ENCODE measurements at regions not wholly inside any gene's neighbourhood (a gene's known extent, or its start where the extent isn't known, plus 50 kb on each side); places are given as distances from the start of the nearest gene placed in this dataset.

DNA sequence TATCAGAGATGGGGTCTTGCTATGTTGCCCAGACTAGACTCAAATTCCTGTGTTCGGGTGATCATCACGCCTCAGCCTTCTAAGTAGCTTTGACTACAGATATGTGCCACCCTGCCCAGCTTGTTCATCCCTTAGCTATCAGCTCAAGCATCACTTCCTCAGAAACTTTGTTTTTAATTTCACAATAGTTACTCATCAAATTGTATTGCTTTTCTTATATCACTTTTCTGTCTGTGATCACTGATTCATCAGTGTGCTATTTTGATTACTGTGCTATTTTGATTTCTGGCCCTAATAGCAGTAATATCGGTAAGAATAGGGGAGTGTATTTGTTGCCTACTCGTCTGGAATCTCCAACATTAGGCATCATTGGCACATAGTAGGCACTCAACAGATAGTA, 878.6 kb upstream of the PCDH20 start:
- ChIA-PET POLR2A (no interaction called here), CTCF (no interaction called here)
- Histone ChIP-seq H3K27me3 (ENCODE audit: control insufficient read depth in 1 of 2, insufficient read depth in 2 of 2, low read length in 2 of 2) (no peaks in the 10 kb centered on the region), H3K4me1 (ENCODE audit: insufficient read depth, low read length) (no peaks in the 10 kb centered on the region), H3K27ac (ENCODE audit: low read depth in 1 of 2, low read length in 2 of 2) (no peak overlapping the region), H3K4me3 (ENCODE audit: low read length) (no peak overlapping the region), H3K9me3 (ENCODE audit: control insufficient read depth in 1 of 2, insufficient read depth in 1 of 2, low read length in 2 of 2) (no peaks in the 10 kb centered on the region), H3K36me3 (ENCODE audit: insufficient read depth, low read length) (no peaks in the 10 kb centered on the region)
- TF ChIP-seq, protein P1, sequence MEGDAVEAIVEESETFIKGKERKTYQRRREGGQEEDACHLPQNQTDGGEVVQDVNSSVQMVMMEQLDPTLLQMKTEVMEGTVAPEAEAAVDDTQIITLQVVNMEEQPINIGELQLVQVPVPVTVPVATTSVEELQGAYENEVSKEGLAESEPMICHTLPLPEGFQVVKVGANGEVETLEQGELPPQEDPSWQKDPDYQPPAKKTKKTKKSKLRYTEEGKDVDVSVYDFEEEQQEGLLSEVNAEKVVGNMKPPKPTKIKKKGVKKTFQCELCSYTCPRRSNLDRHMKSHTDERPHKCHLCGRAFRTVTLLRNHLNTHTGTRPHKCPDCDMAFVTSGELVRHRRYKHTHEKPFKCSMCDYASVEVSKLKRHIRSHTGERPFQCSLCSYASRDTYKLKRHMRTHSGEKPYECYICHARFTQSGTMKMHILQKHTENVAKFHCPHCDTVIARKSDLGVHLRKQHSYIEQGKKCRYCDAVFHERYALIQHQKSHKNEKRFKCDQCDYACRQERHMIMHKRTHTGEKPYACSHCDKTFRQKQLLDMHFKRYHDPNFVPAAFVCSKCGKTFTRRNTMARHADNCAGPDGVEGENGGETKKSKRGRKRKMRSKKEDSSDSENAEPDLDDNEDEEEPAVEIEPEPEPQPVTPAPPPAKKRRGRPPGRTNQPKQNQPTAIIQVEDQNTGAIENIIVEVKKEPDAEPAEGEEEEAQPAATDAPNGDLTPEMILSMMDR (IDR thresholded peaks at IDR 0.05): no peak
- no peak overlapping the region for H3K4me3 Mint-ChIP-seq
- ATAC-seq (ENCODE audit: poor library complexity): no peak
- intact Hi-C loops (cut with DNase I, micrococcal nuclease): no loop called here
- H3K27me3 Mint-ChIP-seq: no peaks in the 10 kb centered on the region
- H3K27ac Mint-ChIP-seq: no peak overlapping the region
- no peaks in the 10 kb centered on the region for H3K4me1 Mint-ChIP-seq (ENCODE audit: low read depth)
- no peak for DNase-seq
- H3K36me3 Mint-ChIP-seq (ENCODE audit: low read depth): no peaks in the 10 kb centered on the region
- H3K9me3 Mint-ChIP-seq: peaks cover 2% of the 10 kb centered on the region

DNA sequence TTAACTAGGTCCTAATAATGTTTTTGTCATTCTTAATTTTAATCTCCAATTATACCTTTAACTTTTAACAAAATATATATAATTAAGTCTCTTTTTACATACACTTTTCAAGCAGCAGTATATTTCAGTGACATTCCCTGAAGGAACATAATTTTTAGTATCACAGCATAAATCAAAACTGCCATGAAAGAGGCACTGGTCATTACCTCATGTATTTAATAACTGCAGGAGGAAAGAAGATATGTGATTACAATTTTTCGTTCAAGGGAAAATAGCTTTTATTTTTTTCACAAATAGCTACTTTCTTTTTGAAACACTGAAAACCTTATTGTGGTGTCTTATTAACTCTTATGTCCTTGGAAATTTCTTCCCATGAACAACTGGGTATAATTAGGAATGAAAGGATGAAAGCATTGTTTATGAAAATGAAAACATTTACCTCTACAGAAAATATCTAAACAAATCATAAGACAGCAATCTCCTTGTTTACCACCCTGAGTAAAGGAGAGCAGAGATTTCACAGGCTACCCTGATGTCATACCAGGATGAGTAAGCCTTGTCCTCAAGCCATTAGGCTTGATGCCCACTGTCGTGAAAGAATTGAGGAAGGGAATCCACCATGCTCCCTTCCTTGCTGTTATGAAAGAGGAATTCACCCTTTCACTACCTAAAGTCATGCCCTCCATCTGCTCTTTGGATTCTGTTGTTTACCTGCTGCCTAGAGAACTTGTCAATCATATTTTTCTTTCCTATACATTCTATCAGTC, 877.2 kb upstream of the PCDH20 start:
- CTCF ChIA-PET: no interaction called here
- Histone ChIP-seq H3K9me3 (ENCODE audit: control insufficient read depth in 1 of 2, insufficient read depth in 1 of 2, low read length in 2 of 2) (no peaks in the 10 kb centered on the region), H3K36me3 (ENCODE audit: insufficient read depth, low read length) (no peaks in the 10 kb centered on the region), H3K27me3 (ENCODE audit: control insufficient read depth in 1 of 2, insufficient read depth in 2 of 2, low read length in 2 of 2) (no peaks in the 10 kb centered on the region), H3K4me3 (ENCODE audit: low read length) (no peak overlapping the region), H3K27ac (ENCODE audit: low read depth in 1 of 2, low read length in 2 of 2) (no peak overlapping the region), H3K4me1 (ENCODE audit: insufficient read depth, low read length) (no peaks in the 10 kb centered on the region)
- Mint-ChIP-seq H3K27me3 (no peaks in the 10 kb centered on the region), H3K36me3 (ENCODE audit: low read depth) (no peaks in the 10 kb centered on the region), H3K9me3 (peaks cover 3% of the 10 kb centered on the region), H3K4me3 (no peak overlapping the region), H3K27ac (no peak overlapping the region), H3K4me1 (ENCODE audit: low read depth) (no peaks in the 10 kb centered on the region)
- ATAC-seq (ENCODE audit: poor library complexity) (no peak), DNase-seq (no peak)
- POLR2A ChIA-PET: no interaction called here
- intact Hi-C loops (cut with DNase I, micrococcal nuclease): no loop called here
- TF ChIP-seq, protein P1 (IDR thresholded peaks at IDR 0.05): no peak

DNA sequence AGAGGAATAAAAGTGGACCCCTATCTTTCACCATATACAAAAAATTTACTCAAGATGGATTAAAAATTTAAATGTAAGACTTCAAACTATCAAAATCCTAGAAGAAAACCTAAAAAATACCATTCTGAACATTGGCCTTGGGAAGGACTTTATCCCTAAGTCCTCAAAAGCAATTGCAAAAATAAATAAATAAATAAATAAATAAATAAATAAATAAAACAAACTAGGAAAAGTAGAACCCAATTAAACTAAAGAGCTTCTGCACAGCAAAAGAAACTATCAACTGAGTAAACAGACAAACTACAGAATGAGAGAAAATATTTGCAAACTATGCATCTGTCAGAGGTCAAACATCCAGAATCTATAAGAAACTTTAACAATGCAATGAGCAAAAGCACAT, 874.9 kb upstream of the PCDH20 start:
- TF ChIP-seq, protein P1 (IDR thresholded peaks at IDR 0.05): no peak
- intact Hi-C loops (cut with DNase I, micrococcal nuclease): no loop called here

More for the DNA sequence above, 874.9 kb upstream of the PCDH20 start:
- no peaks in the 10 kb centered on the region for H3K27me3 ChIP-seq (ENCODE audit: control insufficient read depth in 1 of 2, insufficient read depth in 2 of 2, low read length in 2 of 2)
- Mint-ChIP-seq H3K27me3 (no peaks in the 10 kb centered on the region), H3K4me3 (no peak overlapping the region), H3K27ac (no peak overlapping the region), H3K4me1 (ENCODE audit: low read depth) (no peaks in the 10 kb centered on the region), H3K36me3 (ENCODE audit: low read depth) (no peaks in the 10 kb centered on the region), H3K9me3 (peaks cover 7% of the 10 kb centered on the region)
- ChIA-PET POLR2A (no interaction called here), CTCF (no interaction called here)
- H3K4me3 ChIP-seq (ENCODE audit: low read length): no peak overlapping the region
- H3K9me3 ChIP-seq (ENCODE audit: control insufficient read depth in 1 of 2, insufficient read depth in 1 of 2, low read length in 2 of 2): no peaks in the 10 kb centered on the region
- no peak for ATAC-seq (ENCODE audit: poor library complexity)
- H3K27ac ChIP-seq (ENCODE audit: low read depth in 1 of 2, low read length in 2 of 2): no peak overlapping the region
- H3K4me1 ChIP-seq (ENCODE audit: insufficient read depth, low read length): no peaks in the 10 kb centered on the region
- no peak for DNase-seq
- H3K36me3 ChIP-seq (ENCODE audit: insufficient read depth, low read length): no peaks in the 10 kb centered on the region
